IMR-90 (cell line): ENCODE measurements at regions not wholly inside any gene's neighbourhood (a gene's known extent, or its start where the extent isn't known, plus 50 kb on each side); places are given as distances from the start of the nearest gene placed in this dataset.

Experiments used
- ATAC-seq: fragments of 200-7000 bp; cut with Tn5 transposase; 2 replicates; pipeline ENCODE4 v1.9.1; 2020; ENCODE audit warnings: low read depth, mild to moderate bottlenecking, moderate library complexity
- BruUV-seq: library from RNA; stranded (reverse); fragments of 400-500 nt; replicated peaks from 2 replicates; lab custom pipeline; 2021; lab: Mats Ljungman, UMichigan
- CTCF ChIA-PET: fragments of 300-600 bp; formaldehyde crosslinking; extraction: SDS; loops from one replicate; lab custom pipeline; 2021; ENCODE audit warnings: antibody characterized with exemption; lab: Yijun Ruan, JAX
- POLR2A ChIA-PET: fragments of 300-600 bp; sonication (Branson Sonifier 250); formaldehyde crosslinking; loops from one replicate; lab custom pipeline; 2022; ENCODE audit warnings: antibody characterized with exemption; ENCODE audit not compliant: unreplicated experiment; lab: Charles Lee
- DNase-seq: peaks from one replicate; pipeline ENCODE4 v3.0.0; 2013
- H2AFZ ChIP-seq: replicated peaks from 2 replicates; pipeline ENCODE3; 2013; ENCODE audit warnings: low read length, mild to moderate bottlenecking; ENCODE audit not compliant: poor library complexity
- H2AK5ac ChIP-seq: 2 replicates; pipeline ENCODE4 v1.6.1; 2013; ENCODE audit warnings: low read depth, low read length, inconsistent platforms
- H2AK9ac ChIP-seq: replicated peaks from 2 replicates; pipeline ENCODE3; 2013; ENCODE audit warnings: mild to moderate bottlenecking, low read depth, low read length, moderate library complexity; ENCODE audit not compliant: poor library complexity
- H2BK120ac ChIP-seq: 2 replicates; pipeline ENCODE4 v1.6.1; 2013; ENCODE audit warnings: low read depth, low read length, inconsistent platforms
- H2BK15ac ChIP-seq: 3 replicates; pipeline ENCODE4 v1.6.1; 2013; ENCODE audit warnings: low read depth, low read length, inconsistent platforms
- H2BK20ac ChIP-seq: 2 replicates; pipeline ENCODE4 v1.6.1; 2013; ENCODE audit warnings: low read depth, mild to moderate bottlenecking, inconsistent platforms, low read length, moderate library complexity
- H2BK5ac ChIP-seq: 2 replicates; pipeline ENCODE4 v1.6.1; 2013; ENCODE audit warnings: mild to moderate bottlenecking, low read depth, low read length, inconsistent platforms; ENCODE audit not compliant: poor library complexity, severe bottlenecking
- H3K14ac ChIP-seq: replicated peaks from 2 replicates; pipeline ENCODE4 v1.6.1; 2013; ENCODE audit warnings: low read depth, low read length, inconsistent platforms
- H3K18ac ChIP-seq: 2 replicates; pipeline ENCODE4 v1.6.1; 2013; ENCODE audit warnings: low read depth, low read length, control low read depth
- H3K23ac ChIP-seq: 2 replicates; pipeline ENCODE4 v1.6.1; 2013; ENCODE audit warnings: low read depth, low read length, inconsistent platforms
- H3K27ac ChIP-seq: 2 replicates; pipeline ENCODE4 v1.5.1; 2013; ENCODE audit warnings: mild to moderate bottlenecking, control low read depth, low read length; ENCODE audit not compliant: insufficient read depth
- H3K27me3 ChIP-seq: 2 replicates; pipeline ENCODE4 v1.6.1; 2013; ENCODE audit warnings: low read length; ENCODE audit not compliant: control insufficient read depth, insufficient read depth
- H3K36me3 ChIP-seq: 2 replicates; pipeline ENCODE4 v1.6.1; 2013; ENCODE audit warnings: low read length, mixed read lengths; ENCODE audit not compliant: control insufficient read depth, insufficient read depth
- H3K4ac ChIP-seq: 2 replicates; pipeline ENCODE4 v1.6.1; 2013; ENCODE audit warnings: low read depth, low read length, inconsistent platforms
- H3K4me1 ChIP-seq: 2 replicates; pipeline ENCODE4 v1.6.1; 2013; ENCODE audit warnings: low read length, mixed read lengths; ENCODE audit not compliant: control insufficient read depth, insufficient read depth
- H3K4me2 ChIP-seq: 2 replicates; pipeline ENCODE4 v1.6.1; 2013; ENCODE audit warnings: low read depth, mild to moderate bottlenecking, control low read depth, low read length, moderate library complexity
- H3K4me3 ChIP-seq: 2 replicates; pipeline ENCODE4 v1.5.1; 2013; ENCODE audit warnings: low read depth, mild to moderate bottlenecking, control low read depth, low read length, moderate library complexity; ENCODE audit not compliant: insufficient read depth
- H3K56ac ChIP-seq: 2 replicates; pipeline ENCODE4 v1.6.1; 2013; ENCODE audit warnings: low read length, inconsistent platforms; ENCODE audit not compliant: insufficient read depth; ENCODE audit errors: extremely low read depth
- H3K79me1 ChIP-seq, 2 experiments: 2 replicates each; pipeline ENCODE4 v1.6.1; 2013; ENCODE audit warnings: low read length in 2 of 2, inconsistent platforms in 1 of 2, low read depth in 1 of 2
- H3K9ac ChIP-seq: 2 replicates; pipeline ENCODE4 v1.6.1; 2013; ENCODE audit warnings: low read depth, low read length, control low read depth
- H3K9me1 ChIP-seq: 2 replicates; pipeline ENCODE4 v1.6.1; 2013; ENCODE audit warnings: low read length, inconsistent platforms; ENCODE audit not compliant: insufficient read depth
- H3K9me3 ChIP-seq: 2 replicates; pipeline ENCODE4 v1.6.1; 2013; ENCODE audit warnings: low read length; ENCODE audit not compliant: control insufficient read depth, insufficient read depth
- H4K20me1 ChIP-seq: 2 replicates; pipeline ENCODE4 v1.6.1; 2013; ENCODE audit warnings: low read length, inconsistent platforms; ENCODE audit not compliant: insufficient read depth
- H4K5ac ChIP-seq: 2 replicates; pipeline ENCODE4 v1.6.1; 2013; ENCODE audit warnings: mild to moderate bottlenecking, low read depth, low read length, control low read depth
- H4K8ac ChIP-seq, 2 experiments: 2 replicates each; pipeline ENCODE4 v1.6.1; 2013; ENCODE audit warnings: low read depth in 2 of 2, low read length in 2 of 2, control low read depth in 1 of 2, inconsistent platforms in 1 of 2
- H4K91ac ChIP-seq: 2 replicates; pipeline ENCODE4 v1.6.1; 2013; ENCODE audit warnings: low read depth, low read length, inconsistent platforms; ENCODE audit not compliant: insufficient read depth
- BHLHE40 ChIP-seq: fragments of 150-350 bp; IDR thresholded peaks from 2 replicates; pipeline ENCODE4 v1.6.1; 2016; ENCODE audit warnings: mild to moderate bottlenecking, low read depth, low read length
- CEBPB ChIP-seq: IDR thresholded peaks from 2 replicates; pipeline ENCODE4 v1.6.1; 2012; ENCODE audit warnings: low read depth, low read length, improper control_type of control experiment
- CHD1 ChIP-seq: IDR thresholded peaks from 2 replicates; pipeline ENCODE4 v1.6.1; 2012; ENCODE audit warnings: low read depth, low read length, improper control_type of control experiment
- FOS ChIP-seq: fragments of 150-350 bp; IDR thresholded peaks from 2 replicates; pipeline ENCODE4 v1.6.1; 2016; ENCODE audit warnings: low read depth, low read length
- MAFK ChIP-seq: IDR thresholded peaks from 2 replicates; pipeline ENCODE4 v1.6.1; 2012; ENCODE audit warnings: low read depth, low read length, improper control_type of control experiment
- MAZ ChIP-seq: IDR thresholded peaks from 2 replicates; pipeline ENCODE4 v1.6.1; 2012; ENCODE audit warnings: low read depth, mild to moderate bottlenecking, low read length, improper control_type of control experiment, moderate library complexity, borderline replicate concordance
- MXI1 ChIP-seq: IDR thresholded peaks from 2 replicates; pipeline ENCODE4 v1.6.1; 2012; ENCODE audit warnings: low read depth, mild to moderate bottlenecking, low read length, moderate library complexity, borderline replicate concordance
- NFE2L2 ChIP-seq: fragments of 150-350 bp; IDR thresholded peaks from 2 replicates; pipeline ENCODE4 v1.6.1; 2016; ENCODE audit warnings: low read depth, mild to moderate bottlenecking, low read length
- POLR2A ChIP-seq: IDR thresholded peaks from 2 replicates; pipeline ENCODE4 v1.6.1; 2012; ENCODE audit warnings: mild to moderate bottlenecking, low read depth, low read length
- RAD21 ChIP-seq: IDR thresholded peaks from 2 replicates; pipeline ENCODE4 v1.6.1; 2012; ENCODE audit warnings: low read length, improper control_type of control experiment
- RCOR1 ChIP-seq: IDR thresholded peaks from 2 replicates; pipeline ENCODE4 v1.6.1; 2012; ENCODE audit warnings: mild to moderate bottlenecking, low read length, improper control_type of control experiment; ENCODE audit not compliant: insufficient replicate concordance
- RFX5 ChIP-seq: IDR thresholded peaks from 2 replicates; pipeline ENCODE4 v1.8.0; 2012; ENCODE audit warnings: low read depth, mild to moderate bottlenecking, low read length, moderate library complexity
- SMC3 ChIP-seq: fragments of 150-350 bp; IDR thresholded peaks from 2 replicates; pipeline ENCODE4 v1.6.1; 2016; ENCODE audit warnings: low read depth, mild to moderate bottlenecking, antibody characterized with exemption, low read length, moderate library complexity
- WGBS, 2 experiments: methylation state at CpG; one replicate each; pipeline versions ENCODE4 v1.1.5 to v1.1.7; 2013; ENCODE audit warnings: missing lambda C conversion rate in 2 of 2; ENCODE audit not compliant: insufficient read length in 1 of 2; ENCODE audit errors: extremely low coverage in 2 of 2; 5-methylcytosine and 5-hydroxymethylcytosine counted together
- dilution Hi-C: fragments of 300-500 bp; cut with HindIII; formaldehyde crosslinking; loops from one replicate; pipeline ENCODE4 v1.14.3; 2018; ENCODE audit warnings: low sequenced_read_pairs; ENCODE audit not compliant: unreplicated experiment
- in situ Hi-C: fragments of 300-500 bp; cut with MboI; formaldehyde crosslinking; loops from 3 replicates; pipeline ENCODE4 v1.14.3; 2019; ENCODE audit warnings: low sequenced_read_pairs, inconsistent platforms, mixed read lengths
- intact Hi-C: fragments of 100-400 bp; cut with micrococcal nuclease; formaldehyde crosslinking; loops from 2 replicates; pipeline ENCODE4 v1.10.0; 2022
- TF ChIP-seq, protein P1 (sequence below): conservative IDR thresholded peaks from 2 replicates; pipeline ENCODE4 v1.5.1; 2012; ENCODE audit warnings: mild to moderate bottlenecking, low read depth, low read length, improper control_type of control experiment
- TF ChIP-seq, protein P2 (sequence below): fragments of 150-350 bp; IDR thresholded peaks from 2 replicates; pipeline ENCODE4 v1.6.1; 2017; ENCODE audit warnings: mild to moderate bottlenecking, antibody characterized with exemption, low read length, low read depth
- TF ChIP-seq, protein P3 (sequence below): fragments of 150-350 bp; IDR thresholded peaks from 2 replicates; pipeline ENCODE4 v1.6.1; 2016; ENCODE audit warnings: low read depth, mild to moderate bottlenecking, low read length, moderate library complexity, borderline replicate concordance

DNA sequence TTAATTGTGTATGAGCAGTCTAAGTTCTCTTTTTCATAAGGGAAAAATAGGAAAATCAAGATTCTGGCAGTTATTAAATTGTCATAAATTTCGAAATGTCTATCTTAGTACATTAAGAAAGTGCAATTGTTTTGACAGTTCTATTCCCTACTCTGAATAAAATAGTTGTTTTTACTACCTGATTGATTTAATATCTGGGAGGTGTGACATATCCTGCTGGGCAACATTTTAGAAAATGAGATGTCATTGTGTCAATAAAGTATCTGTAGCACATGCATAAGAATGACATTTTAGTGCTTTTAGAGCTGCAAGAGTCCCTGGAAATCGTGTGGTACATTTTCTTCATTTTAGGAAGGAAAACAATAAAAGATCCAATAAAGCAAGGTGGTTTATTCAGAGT lies 139.2 kb upstream of the COL11A1 start:
- Histone ChIP-seq H4K8ac (no peak overlapping the region), H3K18ac (no peak overlapping the region), H2BK15ac (no peak overlapping the region), H4K91ac (no peak overlapping the region), H3K27ac (no peak overlapping the region), H4K5ac (no peak overlapping the region), H3K4me3 (no peak overlapping the region), H2BK120ac (no peak overlapping the region), H3K27me3 (no peaks in the 10 kb centered on the region), H2AFZ (no peak overlapping the region), H3K4ac (no peak overlapping the region), H3K23ac (no peak overlapping the region), H2BK20ac (no peak overlapping the region), H2AK9ac (no peak overlapping the region), H3K4me1 (no peaks in the 10 kb centered on the region; the same call in 1 of the 2 replicates), H3K79me1 (no peaks in the 10 kb centered on the region), H2BK5ac (no peak overlapping the region), H3K56ac (no peak overlapping the region), H2AK5ac (no peak overlapping the region), H3K36me3 (no peaks in the 10 kb centered on the region), H3K9ac (no peak overlapping the region), H3K9me1 (no peaks in the 10 kb centered on the region), H3K4me2 (no peak overlapping the region), H3K14ac (no peak overlapping the region), H3K9me3 (no peaks in the 10 kb centered on the region), H4K20me1 (no peaks in the 10 kb centered on the region)
- TF ChIP-seq FOS = no peak
- TF ChIP-seq, protein P1, sequence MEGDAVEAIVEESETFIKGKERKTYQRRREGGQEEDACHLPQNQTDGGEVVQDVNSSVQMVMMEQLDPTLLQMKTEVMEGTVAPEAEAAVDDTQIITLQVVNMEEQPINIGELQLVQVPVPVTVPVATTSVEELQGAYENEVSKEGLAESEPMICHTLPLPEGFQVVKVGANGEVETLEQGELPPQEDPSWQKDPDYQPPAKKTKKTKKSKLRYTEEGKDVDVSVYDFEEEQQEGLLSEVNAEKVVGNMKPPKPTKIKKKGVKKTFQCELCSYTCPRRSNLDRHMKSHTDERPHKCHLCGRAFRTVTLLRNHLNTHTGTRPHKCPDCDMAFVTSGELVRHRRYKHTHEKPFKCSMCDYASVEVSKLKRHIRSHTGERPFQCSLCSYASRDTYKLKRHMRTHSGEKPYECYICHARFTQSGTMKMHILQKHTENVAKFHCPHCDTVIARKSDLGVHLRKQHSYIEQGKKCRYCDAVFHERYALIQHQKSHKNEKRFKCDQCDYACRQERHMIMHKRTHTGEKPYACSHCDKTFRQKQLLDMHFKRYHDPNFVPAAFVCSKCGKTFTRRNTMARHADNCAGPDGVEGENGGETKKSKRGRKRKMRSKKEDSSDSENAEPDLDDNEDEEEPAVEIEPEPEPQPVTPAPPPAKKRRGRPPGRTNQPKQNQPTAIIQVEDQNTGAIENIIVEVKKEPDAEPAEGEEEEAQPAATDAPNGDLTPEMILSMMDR = no peak
- no peak for TF ChIP-seq BHLHE40
- TF ChIP-seq MAFK = no peak
- TF ChIP-seq MXI1 = no peak
- no peak for TF ChIP-seq RAD21
- no peak for TF ChIP-seq RCOR1
- no peak for TF ChIP-seq SMC3
- no peak for TF ChIP-seq NFE2L2
- no peak for TF ChIP-seq RFX5
- TF ChIP-seq CHD1 = no peak
- no peak for TF ChIP-seq CEBPB
- no peak for TF ChIP-seq MAZ
- TF ChIP-seq, protein P2, sequence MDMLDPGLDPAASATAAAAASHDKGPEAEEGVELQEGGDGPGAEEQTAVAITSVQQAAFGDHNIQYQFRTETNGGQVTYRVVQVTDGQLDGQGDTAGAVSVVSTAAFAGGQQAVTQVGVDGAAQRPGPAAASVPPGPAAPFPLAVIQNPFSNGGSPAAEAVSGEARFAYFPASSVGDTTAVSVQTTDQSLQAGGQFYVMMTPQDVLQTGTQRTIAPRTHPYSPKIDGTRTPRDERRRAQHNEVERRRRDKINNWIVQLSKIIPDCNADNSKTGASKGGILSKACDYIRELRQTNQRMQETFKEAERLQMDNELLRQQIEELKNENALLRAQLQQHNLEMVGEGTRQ = no peak
- TF ChIP-seq, protein P3, sequence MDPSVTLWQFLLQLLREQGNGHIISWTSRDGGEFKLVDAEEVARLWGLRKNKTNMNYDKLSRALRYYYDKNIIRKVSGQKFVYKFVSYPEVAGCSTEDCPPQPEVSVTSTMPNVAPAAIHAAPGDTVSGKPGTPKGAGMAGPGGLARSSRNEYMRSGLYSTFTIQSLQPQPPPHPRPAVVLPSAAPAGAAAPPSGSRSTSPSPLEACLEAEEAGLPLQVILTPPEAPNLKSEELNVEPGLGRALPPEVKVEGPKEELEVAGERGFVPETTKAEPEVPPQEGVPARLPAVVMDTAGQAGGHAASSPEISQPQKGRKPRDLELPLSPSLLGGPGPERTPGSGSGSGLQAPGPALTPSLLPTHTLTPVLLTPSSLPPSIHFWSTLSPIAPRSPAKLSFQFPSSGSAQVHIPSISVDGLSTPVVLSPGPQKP = no peak
- TF ChIP-seq POLR2A = no peak
- POLR2A ChIA-PET = no interaction called here
- WGBS, 2 experiments = no CpG with 5 or more reads among the region's 2 CpGs
- no TSS peak for BruUV-seq
- intact Hi-C loops (no loop called here), dilution Hi-C loops (no loop called here), in situ Hi-C loops (no loop called here)
- ATAC-seq (no peak), DNase-seq (no peak)
- CTCF ChIA-PET = no interaction called here
